Activated CD8-positive, alpha-beta memory T cell treated with anti-CD3 and anti-CD28 coated beads, Interleukin-2, amount 50 U/mL, for 24 hours (primary cell): ENCODE measurements at regions not wholly inside any gene's neighbourhood (a gene's known extent, or its start where the extent isn't known, plus 50 kb on each side); places are given as distances from the start of the nearest gene placed in this dataset.
A peak's percentile ranks its signal among the peaks of the same experiment; 100 is the strongest.
"Not testable (repeated sequence)": the region's sequence is repeated elsewhere in the genome, so short reads cannot be mapped to it uniquely, and the experiment has no call there.

Experiments used
- DNase-seq: peaks from one replicate; pipeline ENCODE4 v3.0.0-alpha.2; 2020; ENCODE audit errors: extremely low read depth

DNA sequence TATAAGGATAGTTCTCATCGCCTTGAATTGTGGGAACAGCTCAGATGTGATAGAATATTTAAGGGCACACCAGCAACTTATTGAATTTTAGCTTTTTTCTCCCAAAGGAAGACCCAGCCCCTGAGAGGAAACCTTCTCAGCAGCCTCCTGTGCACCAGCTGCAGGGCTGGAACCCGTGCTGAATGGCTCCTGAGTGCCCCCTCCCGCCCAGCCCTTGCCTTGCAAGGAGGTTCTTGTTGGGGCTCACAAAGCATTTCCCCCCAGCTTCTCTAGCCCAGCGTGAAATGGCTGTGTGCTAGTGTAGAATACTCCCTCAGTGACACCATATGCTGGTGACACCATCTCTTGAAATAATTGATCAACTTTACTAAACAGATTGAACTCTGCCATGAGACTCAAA lies 1227.4 kb downstream of the TMEM121 start:
- not testable (repeated sequence) for DNase-seq

DNA sequence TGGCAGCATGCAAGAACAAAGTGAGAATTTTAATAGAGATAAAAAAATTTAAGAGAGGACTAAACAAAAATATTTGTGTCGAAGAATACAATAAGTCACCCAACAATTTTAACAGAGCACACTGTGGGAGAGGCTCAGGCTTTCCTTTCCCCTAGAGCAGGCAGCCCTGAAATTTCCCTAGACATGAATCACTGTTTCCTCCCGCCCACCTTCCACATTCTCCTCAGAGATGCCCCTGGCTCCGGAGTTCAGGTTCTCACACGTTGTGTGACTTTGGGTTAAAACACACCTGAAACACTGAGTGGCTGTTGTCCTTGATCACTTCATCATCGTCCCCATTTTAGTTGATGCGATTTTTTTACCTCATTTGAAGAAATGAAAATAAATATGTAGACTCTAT lies 1231.1 kb downstream of the TMEM121 start:
- DNase-seq = not testable (repeated sequence)

DNA sequence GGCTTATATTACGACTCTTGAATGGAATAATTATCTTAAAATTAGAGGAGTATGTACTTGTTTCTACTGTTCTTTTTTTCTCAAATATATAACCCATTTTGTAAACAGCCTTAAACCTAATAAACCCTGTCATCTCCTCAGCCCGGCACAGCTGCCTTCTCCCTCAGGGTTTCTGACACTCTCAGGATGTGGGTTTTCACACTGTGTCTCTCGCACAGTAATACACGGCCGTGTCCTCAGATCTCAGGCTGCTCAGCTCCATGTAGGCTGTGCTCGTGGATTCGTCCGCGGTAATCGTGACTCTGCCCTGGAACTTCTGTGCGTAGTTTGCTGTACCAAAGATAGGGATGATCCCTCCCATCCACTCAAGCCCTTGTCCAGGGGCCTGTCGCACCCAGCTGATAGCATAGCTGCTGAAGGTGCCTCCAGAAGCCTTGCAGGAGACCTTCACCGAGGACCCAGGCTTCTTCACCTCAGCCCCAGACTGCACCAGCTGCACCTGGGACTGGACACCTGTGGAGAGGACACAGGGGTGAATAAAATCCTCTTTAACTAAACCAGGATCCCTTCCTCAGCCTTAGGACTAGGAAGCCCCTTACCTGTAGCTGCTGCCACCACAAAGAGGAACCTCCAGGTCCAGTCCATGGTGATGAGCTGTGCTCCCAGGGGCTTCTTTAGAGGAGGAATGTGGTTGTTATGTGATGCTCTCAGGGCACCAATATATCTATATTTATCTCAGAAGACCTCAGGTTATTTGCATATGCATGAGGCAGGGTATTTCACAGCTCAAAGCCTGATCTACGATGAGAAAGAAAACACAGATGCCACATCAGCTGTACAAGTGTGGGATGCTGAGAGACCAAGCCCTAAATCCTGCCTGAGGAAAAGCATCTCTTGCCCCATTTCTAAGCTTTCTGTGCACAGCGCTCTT lies 1235.8 kb downstream of the TMEM121 start:
- DNase-seq = not testable (repeated sequence)

DNA sequence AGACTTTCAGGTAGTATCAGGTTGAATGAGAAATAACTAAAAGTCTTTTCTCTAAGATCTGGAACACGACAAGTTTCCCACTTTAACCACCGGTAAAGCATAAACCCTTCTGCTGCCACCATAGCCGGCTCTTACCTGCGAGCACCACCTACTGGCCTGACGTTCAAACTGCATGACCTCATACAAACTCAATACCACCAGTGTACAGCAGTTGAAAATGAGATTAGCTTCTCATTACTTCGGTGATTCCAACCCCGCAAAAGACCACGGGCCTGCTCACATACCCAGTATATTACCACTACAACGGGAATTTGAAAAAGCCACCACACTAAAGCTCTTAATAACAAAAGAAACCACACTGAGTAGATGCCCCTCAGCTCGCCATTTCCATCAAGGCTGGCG lies 1238.6 kb downstream of the TMEM121 start:
- not testable (repeated sequence) for DNase-seq

DNA sequence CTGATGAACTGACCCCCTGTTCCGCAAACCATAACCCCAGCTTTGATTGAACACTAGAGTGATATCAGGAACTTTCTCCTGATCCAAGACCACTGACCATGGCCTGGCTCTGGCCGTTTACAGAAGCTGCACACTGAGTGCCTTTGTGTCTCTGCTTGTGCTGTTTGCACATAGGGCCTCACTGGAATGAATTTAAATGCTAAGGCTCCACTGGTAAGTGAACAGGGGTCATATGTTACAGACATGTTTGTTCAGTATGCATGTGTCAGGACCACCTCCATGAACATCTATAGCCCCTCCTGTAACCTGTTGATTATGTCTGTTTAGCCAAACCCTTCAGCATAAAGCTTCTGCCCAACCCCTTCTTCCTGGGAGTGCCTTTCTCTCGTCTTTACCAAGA lies 1239.8 kb downstream of the TMEM121 start:
- DNase-seq = no peak

DNA sequence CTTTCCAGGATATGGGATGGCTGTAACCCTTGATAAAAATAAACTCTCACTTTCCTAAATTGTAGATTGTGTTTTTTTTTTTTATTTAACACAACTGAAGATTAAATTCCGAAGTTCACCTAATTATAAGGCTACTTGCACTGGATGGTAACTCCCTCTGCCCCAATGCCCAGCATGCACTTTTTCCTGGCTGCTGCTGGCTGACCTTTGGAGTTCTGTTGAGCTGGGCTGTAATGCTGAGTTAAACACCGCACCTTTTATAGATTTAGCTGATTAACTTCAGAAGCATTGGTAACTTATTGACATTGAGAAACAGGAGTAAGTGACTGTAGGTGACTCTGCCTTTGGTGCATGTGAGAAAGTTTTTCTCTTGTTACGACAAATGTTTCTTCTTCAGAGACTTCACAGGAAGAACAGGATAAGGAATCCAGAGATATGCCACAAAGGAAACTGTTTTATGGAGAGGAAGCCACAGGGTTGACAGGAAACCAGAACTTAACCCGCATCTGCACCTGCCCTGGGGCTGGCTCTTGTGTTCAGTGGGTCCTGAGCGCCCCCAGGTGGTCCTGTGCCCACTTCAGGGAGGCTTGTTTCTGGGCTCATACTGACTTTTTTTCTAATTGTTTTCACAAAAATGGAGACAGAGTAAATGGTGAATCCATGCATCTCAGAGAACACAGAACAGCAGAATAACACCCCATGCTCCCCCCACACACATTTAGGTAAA lies 1240.3 kb downstream of the TMEM121 start:
- peak; percentile 10 for DNase-seq

DNA sequence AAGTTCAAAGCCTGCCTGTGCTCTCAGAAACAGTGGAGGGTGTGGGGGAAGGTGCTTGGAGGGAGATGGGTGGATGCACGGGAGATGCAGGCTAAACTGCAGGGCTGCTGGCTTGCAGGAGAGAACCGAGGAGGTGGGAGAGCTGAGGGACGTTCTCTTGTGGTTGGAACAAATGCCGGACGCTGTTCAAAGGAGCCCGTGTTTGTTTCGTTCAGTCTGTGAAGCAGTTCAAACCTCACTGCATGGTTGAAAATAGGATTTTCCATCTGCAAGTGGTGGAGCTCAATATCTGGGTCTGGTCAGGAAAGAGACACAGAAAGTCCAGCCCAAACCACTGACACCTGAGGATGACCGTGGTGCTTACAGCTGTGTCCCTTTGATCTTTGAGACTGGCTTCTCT lies 1241.8 kb downstream of the TMEM121 start:
- not testable (repeated sequence) for DNase-seq

DNA sequence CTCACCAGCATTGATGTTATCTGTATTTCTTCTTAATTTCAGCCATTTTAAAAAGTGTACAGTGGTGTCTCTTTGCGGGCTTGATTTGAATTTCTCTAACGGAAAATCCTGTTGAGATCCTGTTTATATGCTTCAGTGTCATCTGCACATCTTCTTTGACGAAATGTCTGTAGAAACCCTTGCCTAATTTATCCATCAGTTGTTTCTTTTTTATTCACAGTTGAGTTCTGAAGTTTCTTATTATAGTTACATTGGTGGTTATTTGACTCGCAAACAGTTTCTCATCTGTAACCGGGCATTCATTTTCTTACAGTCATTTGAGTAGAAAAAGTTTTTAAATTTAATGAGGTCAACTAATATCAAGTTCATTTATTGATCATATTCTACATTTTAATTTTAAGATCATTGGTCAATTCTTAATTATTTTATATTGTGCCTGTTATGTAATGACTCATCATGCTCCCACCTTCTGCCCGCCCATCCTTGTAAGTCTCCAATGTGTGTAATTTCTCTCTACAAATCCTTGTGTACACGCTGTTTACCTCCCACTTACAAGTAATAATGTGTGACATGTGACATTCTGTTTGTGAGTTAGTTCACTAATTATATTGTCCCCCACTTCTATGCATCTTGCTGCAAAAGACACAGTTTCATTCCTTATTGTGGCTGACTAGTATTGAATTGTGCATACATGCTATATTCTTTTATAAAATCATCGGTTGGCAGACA lies 1242.8 kb downstream of the TMEM121 start:
- not testable (repeated sequence) for DNase-seq

DNA sequence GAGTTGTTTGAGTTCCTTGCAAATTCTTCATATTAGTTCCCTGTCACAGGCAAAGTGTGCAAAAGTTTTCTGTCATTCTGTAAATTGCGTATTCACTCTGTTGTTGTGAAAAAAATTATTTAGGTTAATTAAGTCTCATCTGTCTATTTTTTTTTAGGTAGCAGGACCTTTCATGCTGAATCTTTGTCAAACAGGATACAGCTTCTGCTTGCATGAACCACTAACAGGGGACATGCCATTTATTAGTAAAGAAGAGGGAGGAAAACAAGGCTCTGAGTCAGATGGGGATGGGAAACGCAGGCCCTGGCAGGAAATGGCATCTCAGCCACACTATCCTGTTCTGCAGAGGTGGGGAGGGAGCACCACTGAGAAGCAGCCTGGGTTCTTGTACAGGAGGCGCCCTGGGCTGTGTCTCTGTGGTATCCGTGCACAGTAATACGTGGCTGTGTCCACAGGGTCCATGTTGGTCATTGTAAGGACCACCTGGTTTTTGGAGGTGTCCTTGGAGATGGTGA lies 1243.8 kb downstream of the TMEM121 start:
- DNase-seq = not testable (repeated sequence)

DNA sequence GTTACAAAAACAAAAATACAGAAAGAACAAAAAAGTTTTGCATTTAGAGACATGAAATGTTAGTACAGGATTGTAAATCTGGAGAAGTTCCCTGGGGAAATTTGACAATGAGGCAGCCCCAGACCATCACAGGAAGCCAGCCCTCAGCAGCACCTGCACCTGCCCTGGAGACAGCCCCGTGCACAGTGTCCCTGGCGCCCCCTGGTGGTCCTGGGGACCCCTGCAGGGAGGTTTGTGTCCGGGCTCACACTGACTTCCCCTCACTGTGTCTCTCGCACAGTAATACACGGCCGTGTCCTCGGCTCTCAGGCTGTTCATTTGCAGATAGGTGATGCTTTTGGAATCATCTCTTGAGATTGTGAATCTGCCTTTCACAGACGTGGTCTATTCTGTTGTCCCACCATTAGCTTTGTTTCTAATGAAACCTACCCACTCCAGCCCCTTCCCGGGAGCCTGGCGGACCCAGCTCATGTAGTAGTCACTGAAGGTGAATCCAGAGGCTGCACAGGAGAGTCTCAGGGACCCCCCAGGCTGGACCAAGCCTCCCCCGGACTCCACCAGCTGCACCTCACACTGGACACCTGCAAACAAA lies 1248.6 kb downstream of the TMEM121 start:
- DNase-seq = peak; percentile 54

DNA sequence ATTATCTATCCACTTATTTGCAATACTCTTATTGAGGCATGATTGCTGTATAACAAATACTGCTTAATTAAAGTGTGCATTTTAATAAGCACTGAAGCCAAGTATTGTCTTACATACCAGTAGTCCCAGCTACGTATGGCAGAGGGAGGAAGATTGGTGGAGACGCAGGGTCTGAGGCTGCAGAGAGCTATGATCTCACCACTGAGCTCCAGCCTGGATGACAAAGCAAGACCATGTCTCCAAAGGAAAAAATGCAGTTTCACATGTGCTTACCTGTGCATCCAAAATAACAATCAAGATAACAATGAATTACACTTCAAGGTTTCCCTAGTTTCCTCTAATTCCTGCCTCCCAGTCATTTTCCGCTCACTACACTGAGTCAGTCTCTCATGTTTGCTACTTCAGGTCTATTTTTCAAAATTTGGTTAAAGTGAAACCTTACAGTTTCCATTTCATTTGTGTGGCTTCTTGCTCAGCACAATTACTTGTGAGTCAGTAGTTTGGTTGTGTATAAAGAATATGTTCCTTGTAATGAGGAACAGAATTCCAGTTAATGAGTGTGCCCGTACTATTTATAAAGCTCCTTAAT lies 1250.1 kb downstream of the TMEM121 start:
- DNase-seq = no peak

DNA sequence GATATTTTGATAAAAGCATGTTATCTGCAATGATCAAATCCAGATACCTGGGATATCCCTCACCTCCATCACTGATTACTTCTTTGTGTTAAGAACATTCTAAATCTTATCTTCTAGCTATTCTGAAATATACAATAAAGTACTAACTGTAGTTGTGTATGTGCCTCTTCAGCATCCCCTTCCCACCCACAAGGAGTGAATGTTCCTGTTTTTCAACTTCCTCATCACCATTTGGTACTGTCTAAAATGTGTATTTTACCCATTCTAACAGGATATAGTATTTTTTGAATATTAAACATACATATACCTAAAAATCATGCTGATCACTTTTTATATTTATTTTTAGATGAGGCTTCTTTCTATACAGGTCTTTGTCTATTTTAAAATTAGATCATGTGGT lies 1252.6 kb downstream of the TMEM121 start:
- DNase-seq = no peak

DNA sequence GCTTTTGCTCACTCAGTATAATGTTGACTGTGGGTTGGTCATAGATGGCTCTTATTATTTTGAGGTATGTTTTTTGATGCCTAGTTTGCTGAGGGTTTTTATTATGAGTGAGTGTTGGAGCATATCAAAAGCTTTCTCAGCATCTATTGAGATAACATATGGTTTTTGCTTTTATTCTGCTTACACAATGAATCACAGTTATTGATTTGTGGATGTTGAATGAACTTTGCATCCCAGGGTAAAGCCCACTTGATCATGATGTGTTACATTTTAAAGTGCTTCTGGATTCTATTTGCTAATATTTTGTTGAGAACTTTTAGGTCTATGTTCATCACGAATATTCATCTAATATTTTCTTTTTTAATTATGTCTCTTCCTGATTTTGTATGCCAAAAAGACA lies 1260.3 kb downstream of the TMEM121 start:
- no peak for DNase-seq

DNA sequence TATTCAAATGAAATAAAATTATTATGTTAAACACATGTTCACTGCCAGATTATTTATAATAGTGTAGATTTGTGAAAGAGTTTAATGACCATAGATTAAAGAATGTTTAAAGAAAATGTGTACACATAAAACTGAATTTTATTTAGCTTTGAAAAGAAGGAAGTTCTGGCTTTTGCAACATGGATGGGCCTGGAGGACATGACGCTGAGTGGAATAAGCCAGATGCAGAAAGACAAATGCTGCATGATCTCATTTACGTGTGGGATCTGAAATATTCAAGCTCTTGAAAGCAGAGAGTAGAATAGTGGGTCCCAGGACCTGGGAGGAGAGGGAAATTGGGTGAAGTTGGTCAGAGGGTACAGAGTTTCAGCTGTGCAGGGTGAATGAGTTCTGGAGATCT lies 1261.2 kb downstream of the TMEM121 start:
- no peak for DNase-seq

DNA sequence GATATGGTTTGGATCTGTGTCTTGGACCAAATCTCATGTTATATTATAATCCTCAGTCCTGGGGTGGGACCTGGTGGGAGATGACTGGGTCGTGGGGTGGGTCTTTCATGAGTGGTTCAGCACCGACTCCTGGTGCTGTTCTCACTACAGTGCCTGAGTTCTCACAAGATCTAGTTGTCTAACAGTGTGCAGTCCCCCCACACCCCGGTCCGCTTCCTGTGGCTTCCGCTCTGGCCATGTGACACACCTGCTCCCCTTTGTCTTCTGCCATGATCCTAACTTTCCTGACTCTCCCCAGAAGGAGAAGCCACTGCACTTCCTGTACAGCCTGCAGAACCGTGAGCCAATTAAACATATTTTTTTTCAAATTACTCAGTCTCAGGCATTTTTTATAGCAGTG lies 1262.2 kb downstream of the TMEM121 start:
- no peak for DNase-seq

DNA sequence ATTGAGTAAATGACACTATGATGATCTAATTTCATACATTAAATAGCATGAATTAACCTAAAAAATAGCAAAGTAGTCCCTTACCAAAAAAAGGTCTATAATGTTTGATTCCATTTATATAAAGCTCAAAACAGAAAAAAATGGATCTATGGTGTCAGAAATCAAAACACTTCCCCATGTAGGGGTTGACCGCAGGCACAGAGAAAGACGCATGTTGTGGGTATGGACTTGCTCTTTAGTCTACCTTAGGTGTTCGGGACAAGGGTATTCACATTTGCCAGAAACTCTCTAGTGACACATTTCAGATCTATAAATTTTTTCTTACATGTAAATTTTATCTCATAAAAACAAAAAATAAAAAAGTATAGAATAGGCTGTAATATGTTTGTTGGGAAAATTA lies 1262.9 kb downstream of the TMEM121 start:
- no peak for DNase-seq

DNA sequence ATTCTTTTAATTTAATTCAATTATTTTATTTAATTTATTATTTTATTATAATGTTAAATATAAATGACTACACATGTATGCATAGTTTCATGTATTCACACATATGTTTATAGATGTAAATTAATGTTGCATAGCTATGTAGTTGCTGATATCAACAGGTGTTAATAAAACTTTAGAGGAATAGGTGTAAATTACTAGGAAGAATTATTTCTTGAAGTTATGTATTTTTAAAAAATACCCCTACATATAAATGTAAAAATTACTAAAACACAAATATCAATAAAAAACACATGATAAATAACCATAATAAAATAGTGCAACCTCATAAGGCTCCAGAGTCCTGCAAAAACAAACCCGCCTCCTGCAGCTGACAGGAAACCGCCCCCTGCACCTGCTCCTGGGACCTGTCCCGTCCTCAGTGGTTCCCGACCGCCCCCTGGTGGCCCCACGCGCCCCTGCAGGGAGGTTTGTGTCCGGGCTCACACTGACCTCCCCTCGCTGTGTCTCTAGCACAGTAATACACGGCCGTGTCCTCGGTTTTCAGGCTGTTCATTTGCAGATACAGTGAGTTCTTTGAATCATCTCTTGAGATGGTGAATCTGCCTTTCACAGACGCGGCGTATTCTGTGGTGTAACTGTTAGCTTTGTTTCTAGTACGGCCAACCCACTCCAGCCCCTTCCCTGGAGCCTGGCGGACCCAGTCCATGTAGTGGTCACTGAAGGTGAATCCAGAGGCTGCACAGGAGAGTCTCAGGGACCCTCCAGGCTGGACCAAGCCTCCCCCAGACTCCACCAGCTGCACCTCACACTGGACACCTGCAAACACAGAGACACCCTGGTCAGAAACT lies 1264.0 kb downstream of the TMEM121 start:
- DNase-seq = peak; percentile 23

DNA sequence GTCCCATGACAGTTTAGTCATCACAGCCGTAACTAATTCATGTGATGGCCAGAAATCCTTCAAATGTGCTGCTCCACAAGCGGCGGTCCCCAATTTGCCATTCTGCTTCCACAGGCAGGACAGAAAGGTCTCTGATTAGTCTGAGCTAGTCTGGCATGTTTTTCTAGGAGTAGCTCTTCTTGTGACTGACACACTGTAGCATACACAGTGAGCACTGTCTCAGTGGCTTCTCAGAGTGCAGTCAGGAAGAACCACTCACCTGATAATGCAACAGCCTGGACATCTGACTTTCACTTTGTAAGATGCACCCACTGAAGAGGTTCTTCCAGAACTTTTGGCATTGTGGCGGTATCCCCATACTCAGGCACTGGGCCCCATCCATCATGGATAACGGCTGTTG lies 1266.2 kb downstream of the TMEM121 start:
- no peak for DNase-seq

DNA sequence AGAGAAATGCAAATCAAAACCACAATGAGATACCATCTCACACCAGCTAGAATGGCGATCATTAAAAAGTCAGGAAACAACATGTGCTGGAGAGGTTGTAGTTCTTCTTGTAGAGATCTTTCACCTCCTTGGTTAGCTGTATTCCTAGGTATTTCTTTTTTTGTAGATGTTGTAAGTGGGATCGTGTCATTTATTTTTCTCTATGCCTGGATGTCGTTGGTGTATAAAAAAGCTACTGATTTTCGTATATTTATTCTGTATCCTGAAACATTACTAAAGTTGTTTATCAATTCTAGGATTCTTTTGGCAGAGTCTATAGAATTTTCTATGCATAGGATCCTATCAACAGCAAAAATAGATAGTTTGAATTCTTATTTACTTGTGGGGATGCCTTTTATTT lies 1271.8 kb downstream of the TMEM121 start:
- DNase-seq = not testable (repeated sequence)
